Omental fat pad (tissue), 3 donors: ENCODE measurements at regions not wholly inside any gene's neighbourhood (a gene's known extent, or its start where the extent isn't known, plus 50 kb on each side); places are given as distances from the start of the nearest gene placed in this dataset.

Experiments
- ATAC-seq: fragments of 150-250 bp; one replicate; pipeline ENCODE4 v1.9.1; 2016; ENCODE audit warnings: mild to moderate bottlenecking, moderate library complexity; ENCODE audit not compliant: low FRiP score
- DNase-seq: peaks from one replicate; pipeline ENCODE4 v3.0.0-alpha.2; 2019; ENCODE audit warnings: low spot score
- TF ChIP-seq, protein P1 (sequence below), 3 donors: fragments of 450-650 bp; IDR thresholded peaks; one replicate each; pipeline ENCODE4 v1.5.1; 2016 to 2017; ENCODE audit warnings: antibody characterized with exemption in 3 of 3, mild to moderate bottlenecking in 3 of 3, moderate library complexity in 2 of 3

DNA sequence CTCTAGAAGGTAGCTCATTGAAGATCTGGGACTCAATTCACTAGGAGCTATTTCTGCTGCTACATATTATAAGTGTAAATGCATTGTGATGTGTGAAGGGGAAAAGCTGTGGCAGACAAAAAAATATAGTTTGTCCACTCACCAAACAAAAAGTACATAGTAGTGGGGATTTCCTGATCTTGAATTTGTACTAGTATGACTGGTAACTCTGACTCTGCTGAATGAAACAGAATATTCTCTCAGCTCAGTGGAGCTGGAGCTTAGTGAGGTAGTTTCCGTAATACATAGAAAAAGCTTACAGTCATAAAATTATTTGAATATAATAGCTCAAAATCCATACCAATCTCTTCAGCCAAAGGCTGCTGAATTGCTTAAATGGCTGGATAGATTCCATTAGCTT, 455.6 kb upstream of the CD180 start:
- ATAC-seq = no peak

GRCh38 chr5:67651180-67651579, 454.6 kb upstream of the CD180 start:
- TF ChIP-seq, protein P1, sequence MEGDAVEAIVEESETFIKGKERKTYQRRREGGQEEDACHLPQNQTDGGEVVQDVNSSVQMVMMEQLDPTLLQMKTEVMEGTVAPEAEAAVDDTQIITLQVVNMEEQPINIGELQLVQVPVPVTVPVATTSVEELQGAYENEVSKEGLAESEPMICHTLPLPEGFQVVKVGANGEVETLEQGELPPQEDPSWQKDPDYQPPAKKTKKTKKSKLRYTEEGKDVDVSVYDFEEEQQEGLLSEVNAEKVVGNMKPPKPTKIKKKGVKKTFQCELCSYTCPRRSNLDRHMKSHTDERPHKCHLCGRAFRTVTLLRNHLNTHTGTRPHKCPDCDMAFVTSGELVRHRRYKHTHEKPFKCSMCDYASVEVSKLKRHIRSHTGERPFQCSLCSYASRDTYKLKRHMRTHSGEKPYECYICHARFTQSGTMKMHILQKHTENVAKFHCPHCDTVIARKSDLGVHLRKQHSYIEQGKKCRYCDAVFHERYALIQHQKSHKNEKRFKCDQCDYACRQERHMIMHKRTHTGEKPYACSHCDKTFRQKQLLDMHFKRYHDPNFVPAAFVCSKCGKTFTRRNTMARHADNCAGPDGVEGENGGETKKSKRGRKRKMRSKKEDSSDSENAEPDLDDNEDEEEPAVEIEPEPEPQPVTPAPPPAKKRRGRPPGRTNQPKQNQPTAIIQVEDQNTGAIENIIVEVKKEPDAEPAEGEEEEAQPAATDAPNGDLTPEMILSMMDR (IDR thresholded peaks at IDR 0.05) = no peak
- DNase-seq (no peak), ATAC-seq (no peak)

More for the DNA sequence above, 455.6 kb upstream of the CD180 start:
- TF ChIP-seq, protein P1 (IDR thresholded peaks at IDR 0.05) = no peak
- DNase-seq = no peak

DNA sequence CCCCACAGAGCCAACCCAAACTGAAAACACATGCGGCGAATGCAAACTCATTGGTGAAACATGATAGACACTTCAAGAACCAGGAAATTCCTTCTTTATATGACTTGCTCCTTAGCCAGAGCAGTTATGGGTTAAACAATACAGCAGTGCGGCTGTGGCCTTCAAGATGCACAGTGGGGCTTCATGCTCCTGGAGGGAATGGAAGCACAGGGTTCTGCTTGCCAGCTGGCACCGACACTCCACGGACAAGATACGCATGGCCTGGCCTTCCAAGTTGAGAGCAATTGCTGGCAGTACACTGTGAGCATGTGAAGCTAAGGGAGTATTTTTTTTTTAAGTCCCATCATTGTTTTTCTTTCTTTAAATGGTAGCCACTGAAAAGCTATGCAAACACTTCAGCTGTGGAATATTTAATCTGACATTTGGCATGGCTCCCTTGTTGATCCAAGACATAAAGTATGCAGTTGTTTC, 451.6 kb upstream of the CD180 start:
- TF ChIP-seq, protein P1 (IDR thresholded peaks at IDR 0.05) = no peak
- DNase-seq (no peak), ATAC-seq (no peak)

DNA sequence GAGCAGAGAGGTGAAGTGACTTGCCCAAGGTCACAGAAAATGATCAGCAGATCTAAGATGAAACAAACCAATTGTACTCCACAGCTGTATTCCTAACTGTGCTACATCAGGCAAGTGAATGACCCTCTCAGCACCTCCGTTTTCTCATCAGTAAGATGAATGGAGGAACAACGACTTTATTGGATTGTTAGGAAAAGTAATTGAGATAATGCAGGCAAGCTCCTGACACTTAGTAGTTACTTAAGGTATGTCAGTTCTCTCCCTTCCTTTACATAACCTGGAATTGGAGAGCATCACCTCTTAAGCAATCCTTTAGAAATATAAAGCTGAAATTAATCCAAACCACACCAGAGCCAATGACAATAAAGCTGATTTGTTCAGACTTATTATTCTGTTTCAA, 451.2 kb upstream of the CD180 start:
- ATAC-seq = no peak
- DNase-seq = no peak
- TF ChIP-seq, protein P1 (IDR thresholded peaks at IDR 0.05) = no peak

DNA sequence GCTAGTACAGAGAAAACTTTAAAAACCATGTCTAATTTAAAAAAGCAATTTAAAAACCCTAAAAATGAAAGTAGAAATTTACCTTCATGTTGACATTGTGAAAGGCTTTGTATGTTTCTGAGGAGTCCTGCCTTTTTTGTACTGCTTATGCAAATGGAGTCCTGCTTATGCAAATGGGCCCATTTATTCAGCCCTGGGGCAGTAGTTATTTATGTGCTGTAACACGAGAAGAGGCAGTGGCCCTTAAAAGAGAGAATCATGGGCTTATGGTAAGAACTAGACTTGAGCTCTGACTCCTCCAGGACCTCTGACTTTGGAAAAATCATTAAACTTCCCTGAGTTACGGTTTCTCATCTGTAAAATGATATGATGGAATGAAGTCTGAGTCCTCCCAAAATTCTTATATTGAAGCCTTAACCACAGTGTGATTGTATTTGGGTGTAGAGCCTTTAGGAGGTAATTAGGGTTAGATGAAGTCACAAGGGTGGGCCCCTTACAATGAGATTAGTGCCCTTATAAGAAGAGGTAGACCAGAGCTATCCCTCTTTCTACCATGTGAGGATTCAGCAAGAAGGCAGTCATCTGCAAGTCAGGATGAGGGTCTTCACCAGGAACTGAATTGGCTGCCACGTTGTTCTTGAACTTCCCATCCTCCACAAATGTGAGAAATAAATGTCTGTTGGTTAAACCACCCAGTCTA, 447.8 kb upstream of the CD180 start:
- TF ChIP-seq, protein P1 (IDR thresholded peaks at IDR 0.05) = no peak
- no peak for DNase-seq
- no peak for ATAC-seq

DNA sequence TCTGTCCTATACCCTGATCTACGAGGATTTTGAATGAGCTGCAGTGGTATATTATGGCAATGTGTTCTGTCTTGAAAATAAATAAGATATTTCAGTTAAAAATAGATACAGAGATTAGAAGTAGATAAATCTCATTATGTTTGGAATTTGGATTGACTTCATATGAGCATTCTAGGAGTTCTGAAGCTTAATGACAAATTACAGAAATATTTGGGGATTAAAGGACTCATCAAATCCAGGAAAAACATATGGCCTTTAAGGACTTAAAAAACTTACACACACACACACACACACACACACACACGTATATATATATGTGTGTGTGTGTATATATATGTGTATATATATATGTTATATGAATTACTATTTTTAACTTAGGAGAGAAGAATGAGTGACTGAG, 446.9 kb upstream of the CD180 start:
- TF ChIP-seq, protein P1 (IDR thresholded peaks at IDR 0.05) = no peak
- DNase-seq = no peak
- no peak for ATAC-seq

DNA sequence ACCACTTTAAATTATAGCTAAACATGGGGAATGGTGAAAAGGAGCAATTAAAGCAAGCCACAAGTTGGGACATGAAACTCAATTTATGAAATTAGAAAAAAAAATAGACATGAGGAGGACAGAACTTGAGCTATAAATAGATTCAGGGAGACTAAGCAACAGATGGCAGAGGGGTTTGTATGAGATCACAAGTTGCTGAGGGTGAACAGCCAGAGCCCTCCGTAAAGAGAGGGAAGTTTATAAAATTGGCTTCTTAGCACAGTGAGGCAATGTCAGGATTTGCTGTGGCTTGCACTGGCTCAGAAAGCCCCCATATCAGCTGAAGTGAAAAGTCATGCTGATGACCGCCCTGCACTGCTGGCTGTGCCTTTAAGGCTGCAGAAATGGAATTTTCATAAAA, 443.4 kb upstream of the CD180 start:
- ATAC-seq (no peak), DNase-seq (no peak)
- TF ChIP-seq, protein P1 (IDR thresholded peaks at IDR 0.05) = no peak
